ENCODE measurements at regions not wholly inside any gene's neighbourhood (a gene's known extent, or its start where the extent isn't known, plus 50 kb on each side); places are given as distances from the start of the nearest gene placed in this dataset.

- peak in 2 of 4 experiments; percentile 11 to 45 for DNase-seq
Observed at GRCh38 chr6:75546381-75546780, 52.8 kb upstream of the FILIP1 start.

GRCh38 chr6:75550544-75551167 lies 51.0 kb upstream of the SENP6 start:
- no peak for DNase-seq

- DNase-seq = no peak
Observed at GRCh38 chr6:75551367-75551952, 50.2 kb upstream of the SENP6 start.
